ENCODE measurements at regions not wholly inside any gene's neighbourhood (a gene's known extent, or its start where the extent isn't known, plus 50 kb on each side); places are given as distances from the start of the nearest gene placed in this dataset.

DNA sequence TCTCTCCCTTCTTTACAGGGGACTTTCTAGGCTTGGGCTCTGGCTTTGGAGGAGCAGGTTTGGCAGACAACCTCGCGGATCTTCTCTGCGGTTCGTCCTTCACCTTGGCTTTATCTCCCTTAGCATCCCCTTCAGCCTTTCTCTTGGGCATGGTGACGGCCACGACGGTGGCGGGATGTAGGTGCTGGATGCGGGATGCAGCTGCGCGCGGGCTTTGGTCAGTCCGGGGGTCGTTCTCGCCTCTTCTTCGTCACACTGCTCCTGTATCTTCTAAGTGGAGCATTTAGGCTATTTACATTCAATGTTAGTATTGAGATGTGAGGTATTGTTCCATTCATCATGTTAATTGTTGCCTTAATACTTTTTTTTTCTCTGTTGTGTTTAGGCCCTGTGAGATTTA lies 217.2 kb upstream of the STXBP6 start:
- Histone ChIP-seq H2AFZ (ENCODE audit: low read depth, low read length) (no peak overlapping the region), H3K27ac (ENCODE audit: insufficient read depth, low read depth, low read length) (no peak overlapping the region), H3K4me1 (ENCODE audit: control insufficient read depth, extremely low read depth, insufficient read depth, low read length) (no peaks in the 10 kb centered on the region), H3K4me3 (replicated peaks in 1 of 3; ENCODE audit: insufficient read depth in 1 of 3, low read depth in 1 of 3, low read length in 3 of 3) (no peak overlapping the region), H3K9ac (replicated peaks; ENCODE audit: extremely low read depth, insufficient read depth, low read length) (no peak overlapping the region), H3K36me3 (ENCODE audit: control insufficient read depth in 2 of 2, extremely low read depth in 1 of 2, insufficient read depth in 2 of 2, low read length in 2 of 2) (no peaks in the 10 kb centered on the region), H3K4me2 (ENCODE audit: insufficient read depth, low read length) (no peak overlapping the region), H3K9me3 (replicated peaks; ENCODE audit: control insufficient read depth, insufficient read depth, low read length) (no peaks in the 10 kb centered on the region), H4K20me1 (replicated peaks; ENCODE audit: control insufficient read depth, extremely low read depth, insufficient read depth, low read length) (no peaks in the 10 kb centered on the region), H3K9me1 (replicated peaks; ENCODE audit: control insufficient read depth, extremely low read depth, insufficient read depth, low read length) (no peaks in the 10 kb centered on the region), H3K79me2 (ENCODE audit: control insufficient read depth, insufficient read depth, low read length) (no peaks in the 10 kb centered on the region), H3K27me3 (ENCODE audit: control insufficient read depth in 2 of 2, insufficient read depth in 2 of 2, low read length in 2 of 2) (no peaks in the 10 kb centered on the region)
- no TSS peak for BruUV-seq (replicated peaks)
- dilution Hi-C loops (cut with MboI; ENCODE audit: extremely low pct_ligation_motif_present, low sequenced_read_pairs) (no loop called here), intact Hi-C loops (cut with micrococcal nuclease) (no loop called here)
- TF ChIP-seq, protein P1, sequence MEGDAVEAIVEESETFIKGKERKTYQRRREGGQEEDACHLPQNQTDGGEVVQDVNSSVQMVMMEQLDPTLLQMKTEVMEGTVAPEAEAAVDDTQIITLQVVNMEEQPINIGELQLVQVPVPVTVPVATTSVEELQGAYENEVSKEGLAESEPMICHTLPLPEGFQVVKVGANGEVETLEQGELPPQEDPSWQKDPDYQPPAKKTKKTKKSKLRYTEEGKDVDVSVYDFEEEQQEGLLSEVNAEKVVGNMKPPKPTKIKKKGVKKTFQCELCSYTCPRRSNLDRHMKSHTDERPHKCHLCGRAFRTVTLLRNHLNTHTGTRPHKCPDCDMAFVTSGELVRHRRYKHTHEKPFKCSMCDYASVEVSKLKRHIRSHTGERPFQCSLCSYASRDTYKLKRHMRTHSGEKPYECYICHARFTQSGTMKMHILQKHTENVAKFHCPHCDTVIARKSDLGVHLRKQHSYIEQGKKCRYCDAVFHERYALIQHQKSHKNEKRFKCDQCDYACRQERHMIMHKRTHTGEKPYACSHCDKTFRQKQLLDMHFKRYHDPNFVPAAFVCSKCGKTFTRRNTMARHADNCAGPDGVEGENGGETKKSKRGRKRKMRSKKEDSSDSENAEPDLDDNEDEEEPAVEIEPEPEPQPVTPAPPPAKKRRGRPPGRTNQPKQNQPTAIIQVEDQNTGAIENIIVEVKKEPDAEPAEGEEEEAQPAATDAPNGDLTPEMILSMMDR (IDR thresholded peaks at IDR 0.05; ENCODE audit: extremely low read depth in 1 of 2, insufficient read depth in 1 of 2, low read depth in 1 of 2, low read length in 2 of 2) = no peak
- TF ChIP-seq JUN (IDR thresholded peaks at IDR 0.05; ENCODE audit: borderline replicate concordance, insufficient read depth, insufficient read length, low read depth) = no peak
- TF ChIP-seq MAX (IDR thresholded peaks at IDR 0.05; ENCODE audit: insufficient read depth, insufficient read length) = no peak
- TF ChIP-seq MYC (IDR thresholded peaks at IDR 0.05; ENCODE audit: low read depth, low read length) = no peak
- no peak for TF ChIP-seq GATA2 (IDR thresholded peaks at IDR 0.05; ENCODE audit: insufficient read depth, insufficient read length, low read depth, low read length)
- no peak for TF ChIP-seq FOS (IDR thresholded peaks at IDR 0.05; ENCODE audit: borderline replicate concordance, insufficient read depth, low read length)
- ChIA-PET CTCF (no interaction called here), POLR2A (no interaction called here)
- FAIRE-seq (no peak), DNase-seq (ENCODE audit: low read depth, low spot score) (no peak)

GRCh38 chr14:25259470-25259869 lies 209.5 kb upstream of the STXBP6 start:
- POLR2A ChIA-PET = no interaction called here
- no peaks in the 10 kb centered on the region for H3K4me1 ChIP-seq (ENCODE audit: control insufficient read depth, extremely low read depth, insufficient read depth, low read length)
- FAIRE-seq (no peak), DNase-seq (ENCODE audit: low read depth, low spot score) (no peak)
- H3K9me3 ChIP-seq (replicated peaks; ENCODE audit: control insufficient read depth, insufficient read depth, low read length) = no peaks in the 10 kb centered on the region
- no peak overlapping the region for H2AFZ ChIP-seq (ENCODE audit: low read depth, low read length)
- no peak overlapping the region for H3K4me3 ChIP-seq (replicated peaks in 1 of 3; ENCODE audit: insufficient read depth in 1 of 3, low read depth in 1 of 3, low read length in 3 of 3)
- no peaks in the 10 kb centered on the region for H3K27me3 ChIP-seq (ENCODE audit: control insufficient read depth in 2 of 2, insufficient read depth in 2 of 2, low read length in 2 of 2)
- no peak overlapping the region for H3K27ac ChIP-seq (ENCODE audit: insufficient read depth, low read depth, low read length)
- TF ChIP-seq MYC (IDR thresholded peaks at IDR 0.05; ENCODE audit: low read depth, low read length) (no peak), GATA2 (IDR thresholded peaks at IDR 0.05; ENCODE audit: insufficient read depth, insufficient read length, low read depth, low read length) (no peak), POLR2AphosphoS5 (IDR thresholded peaks at IDR 0.05; ENCODE audit: insufficient read depth, low read depth, low read length) (no peak), EZH2 (IDR thresholded peaks at IDR 0.05; ENCODE audit: borderline replicate concordance, low read depth, low read length, severe bottlenecking) (no peak), JUN (IDR thresholded peaks at IDR 0.05; ENCODE audit: borderline replicate concordance, insufficient read depth, insufficient read length, low read depth) (no peak), FOS (IDR thresholded peaks at IDR 0.05; ENCODE audit: borderline replicate concordance, insufficient read depth, low read length) (no peak), MAX (IDR thresholded peaks at IDR 0.05; ENCODE audit: insufficient read depth, insufficient read length) (no peak), POLR2A (IDR thresholded peaks at IDR 0.05; ENCODE audit: low read depth, low read length) (no peak)
- TF ChIP-seq, protein P1 (IDR thresholded peaks at IDR 0.05; ENCODE audit: extremely low read depth in 1 of 2, insufficient read depth in 1 of 2, low read depth in 1 of 2, low read length in 2 of 2) = no peak
- no peak overlapping the region for H3K4me2 ChIP-seq (ENCODE audit: insufficient read depth, low read length)
- no peaks in the 10 kb centered on the region for H3K9me1 ChIP-seq (replicated peaks; ENCODE audit: control insufficient read depth, extremely low read depth, insufficient read depth, low read length)
- H4K20me1 ChIP-seq (replicated peaks; ENCODE audit: control insufficient read depth, extremely low read depth, insufficient read depth, low read length) = no peaks in the 10 kb centered on the region
- no TSS peak for BruUV-seq (replicated peaks)
- intact Hi-C loops (cut with micrococcal nuclease) (no loop called here), dilution Hi-C loops (cut with MboI; ENCODE audit: extremely low pct_ligation_motif_present, low sequenced_read_pairs) (no loop called here)
- no peaks in the 10 kb centered on the region for H3K79me2 ChIP-seq (ENCODE audit: control insufficient read depth, insufficient read depth, low read length)
- no peak overlapping the region for H3K9ac ChIP-seq (replicated peaks; ENCODE audit: extremely low read depth, insufficient read depth, low read length)
- CTCF ChIA-PET = interaction anchor here (2.2 kb wide), 1 partner anchor 141 kb away, joined by 6 read pairs; no protein-coding TSS in a partner anchor
- no peaks in the 10 kb centered on the region for H3K36me3 ChIP-seq (ENCODE audit: control insufficient read depth in 2 of 2, extremely low read depth in 1 of 2, insufficient read depth in 2 of 2, low read length in 2 of 2)
